ENCODE measurements at regions not wholly inside any gene's neighbourhood (a gene's known extent, or its start where the extent isn't known, plus 50 kb on each side); places are given as distances from the start of the nearest gene placed in this dataset.
"Not testable (repeated sequence)": the region's sequence is repeated elsewhere in the genome, so short reads cannot be mapped to it uniquely, and the experiment has no call there.

- Histone ChIP-seq H3K4me1 (no peaks in the 10 kb centered on the region), H3K27me3 (no peaks in the 10 kb centered on the region), H3K27ac (no peak overlapping the region), H3K9me3 (peaks cover 0 to 8% (median 2%) of the 10 kb centered on the region in 4 donors), H3K36me3 (no peaks in the 10 kb centered on the region), H3K4me3 (no peak overlapping the region)
- no peak for DNase-seq
- intact Hi-C loops (cut with DNase I), result no loop called here
- no peak for TF ChIP-seq POLR2AphosphoS5 (IDR thresholded peaks at IDR 0.05)
- TF ChIP-seq CTCF (IDR thresholded peaks at IDR 0.05), result no peak
- no peak for TF ChIP-seq EP300 (IDR thresholded peaks at IDR 0.05)
- no peak for TF ChIP-seq POLR2A (IDR thresholded peaks at IDR 0.05)
- WGBS, 2 donors, result 49 to 65% methylated on average over 4 of the region's 4 CpGs
Observed at GRCh38 chr3:104244680-104245220, 1122.0 kb upstream of the ALCAM start.

GRCh38 chr3:104245261-104245660 lies 1121.4 kb upstream of the ALCAM start:
- no peak overlapping the region for H3K27ac ChIP-seq
- intact Hi-C loops (cut with DNase I), result no loop called here
- peaks cover 0 to 8% (median 2%) of the 10 kb centered on the region in 4 donors for H3K9me3 ChIP-seq
- no peaks in the 10 kb centered on the region for H3K4me1 ChIP-seq
- whole genome bisulfite sequencing, 2 donors, result 35 to 53% methylated on average over 3 of the region's 3 CpGs
- TF ChIP-seq EP300 (IDR thresholded peaks at IDR 0.05), result no peak
- TF ChIP-seq CTCF (IDR thresholded peaks at IDR 0.05), result no peak
- TF ChIP-seq POLR2AphosphoS5 (IDR thresholded peaks at IDR 0.05), result no peak
- TF ChIP-seq POLR2A (IDR thresholded peaks at IDR 0.05), result no peak
- no peak overlapping the region for H3K4me3 ChIP-seq
- DNase-seq, result no peak
- H3K36me3 ChIP-seq, result no peaks in the 10 kb centered on the region
- H3K27me3 ChIP-seq, result no peaks in the 10 kb centered on the region

GRCh38 chr3:104245981-104246380 lies 1120.7 kb upstream of the ALCAM start:
- WGBS, 2 donors, result 7 to 21% methylated on average over 2 of the region's 2 CpGs
- H3K27ac ChIP-seq, result no peak overlapping the region
- DNase-seq, result no peak
- peaks cover 0 to 8% (median 2%) of the 10 kb centered on the region in 4 donors for H3K9me3 ChIP-seq
- no peak for TF ChIP-seq CTCF (IDR thresholded peaks at IDR 0.05)
- no peak for TF ChIP-seq POLR2AphosphoS5 (IDR thresholded peaks at IDR 0.05)
- TF ChIP-seq EP300 (IDR thresholded peaks at IDR 0.05), result no peak
- TF ChIP-seq POLR2A (IDR thresholded peaks at IDR 0.05), result no peak
- no peaks in the 10 kb centered on the region for H3K36me3 ChIP-seq
- intact Hi-C loops (cut with DNase I), result no loop called here
- no peak overlapping the region for H3K4me3 ChIP-seq
- H3K27me3 ChIP-seq, result no peaks in the 10 kb centered on the region
- H3K4me1 ChIP-seq, result no peaks in the 10 kb centered on the region

- no peak for DNase-seq
- Histone ChIP-seq H3K27me3 (no peaks in the 10 kb centered on the region), H3K4me1 (no peaks in the 10 kb centered on the region), H3K27ac (no peak overlapping the region), H3K4me3 (no peak overlapping the region), H3K36me3 (no peaks in the 10 kb centered on the region), H3K9me3 (no peaks in the 10 kb centered on the region)
- TF ChIP-seq CTCF (IDR thresholded peaks at IDR 0.05) (no peak), EP300 (IDR thresholded peaks at IDR 0.05) (no peak), POLR2AphosphoS5 (IDR thresholded peaks at IDR 0.05) (no peak), POLR2A (IDR thresholded peaks at IDR 0.05) (no peak)
- WGBS, 2 donors, result 80 to 89% methylated on average over 4 of the region's 4 CpGs
- intact Hi-C loops (cut with DNase I), result no loop called here
Observed at GRCh38 chr3:104257486-104257885, 1109.2 kb upstream of the ALCAM start.

- 91 to 93% methylated on average over 2 of the region's 2 CpGs for WGBS, 2 donors
- H3K4me3 ChIP-seq, result no peak overlapping the region
- H3K4me1 ChIP-seq, result no peaks in the 10 kb centered on the region
- intact Hi-C loops (cut with DNase I), result no loop called here
- no peak for DNase-seq
- no peak overlapping the region for H3K27ac ChIP-seq
- H3K27me3 ChIP-seq, result no peaks in the 10 kb centered on the region
- no peaks in the 10 kb centered on the region for H3K36me3 ChIP-seq
- H3K9me3 ChIP-seq, result no peaks in the 10 kb centered on the region
- TF ChIP-seq POLR2A (IDR thresholded peaks at IDR 0.05) (no peak), EP300 (IDR thresholded peaks at IDR 0.05) (no peak), POLR2AphosphoS5 (IDR thresholded peaks at IDR 0.05) (no peak), CTCF (IDR thresholded peaks at IDR 0.05) (no peak)
Observed at GRCh38 chr3:104263477-104263876, 1103.2 kb upstream of the ALCAM start.

GRCh38 chr3:104266219-104266618 lies 1100.5 kb upstream of the ALCAM start:
- H3K4me1 ChIP-seq; DNase-seq; H3K9me3 ChIP-seq; H3K27ac ChIP-seq; H3K27me3 ChIP-seq; intact Hi-C loops (cut with DNase I); H3K4me3 ChIP-seq; H3K36me3 ChIP-seq: not testable (repeated sequence)
- WGBS, 2 donors, result 39 to 73% methylated on average over 1 of the region's 1 CpG

All from sigmoid colon (tissue), 6 donors.